Panc1 (cell line): ENCODE measurements at regions not wholly inside any gene's neighbourhood (a gene's known extent, or its start where the extent isn't known, plus 50 kb on each side); places are given as distances from the start of the nearest gene placed in this dataset.

Source experiments
- ATAC-seq: fragments of 200-7000 bp; cut with Tn5 transposase; 2 replicates; pipeline ENCODE4 v1.9.1; 2020; ENCODE audit warnings: mild to moderate bottlenecking, moderate library complexity
- BruUV-seq: library from RNA; stranded (reverse); fragments of 400-500 nt; replicated peaks from 2 replicates; lab custom pipeline; 2021; lab: Mats Ljungman, UMichigan
- CTCF ChIA-PET: fragments of 300-600 bp; sonication (Branson Sonifier 250); formaldehyde crosslinking; loops from one replicate; lab custom pipeline; 2022; ENCODE audit warnings: antibody characterized with exemption; lab: Charles Lee
- POLR2A ChIA-PET: fragments of 300-600 bp; sonication (Branson Sonifier 250); formaldehyde crosslinking; loops from one replicate; lab custom pipeline; 2022; ENCODE audit warnings: antibody characterized with exemption; lab: Charles Lee
- DNase-seq: peaks from one replicate; pipeline ENCODE4 v3.0.0-alpha.2; 2010; ENCODE audit warnings: low read depth, low spot score
- H3K27ac ChIP-seq: 2 replicates; pipeline ENCODE4 v1.5.1; 2011; ENCODE audit warnings: mild to moderate bottlenecking, low read length, inconsistent platforms
- H3K27me3 ChIP-seq: fragments of 200-500 bp; sonication (Bioruptor generic); 2 replicates; pipeline ENCODE4 v1.6.0; 2014; ENCODE audit warnings: low read length, inconsistent platforms; ENCODE audit not compliant: control insufficient read depth, insufficient read depth
- H3K36me3 ChIP-seq: fragments of 200-500 bp; sonication (Bioruptor generic); 2 replicates; pipeline ENCODE4 v1.5.1; 2014; ENCODE audit warnings: inconsistent platforms, mild to moderate bottlenecking, low read length, moderate library complexity; ENCODE audit not compliant: control insufficient read depth, insufficient read depth
- H3K4me1 ChIP-seq: 2 replicates; pipeline ENCODE4 v1.5.1; 2011; ENCODE audit warnings: inconsistent platforms, mild to moderate bottlenecking, low read length, moderate library complexity; ENCODE audit not compliant: control insufficient read depth, insufficient read depth
- H3K4me3 ChIP-seq, 2 experiments: 2 replicates each; pipeline ENCODE4 v1.5.1; 2011 to 2012; ENCODE audit warnings: low read depth in 2 of 2, low read length in 2 of 2, mild to moderate bottlenecking in 2 of 2, inconsistent platforms in 1 of 2, moderate library complexity in 1 of 2
- H3K9me3 ChIP-seq: fragments of 200-500 bp; sonication (Bioruptor generic); 2 replicates; pipeline ENCODE4 v1.5.1; 2014; ENCODE audit warnings: low read depth, mild to moderate bottlenecking, inconsistent platforms, low read length, moderate library complexity; ENCODE audit not compliant: control insufficient read depth, insufficient read depth
- CTCF ChIP-seq: fragments of 450-650 bp; IDR thresholded peaks from 2 replicates; pipeline ENCODE4 v1.5.1; 2017; ENCODE audit warnings: mild to moderate bottlenecking
- POLR2AphosphoS5 ChIP-seq: IDR thresholded peaks from 2 replicates; pipeline ENCODE4 v1.6.1; 2012; ENCODE audit warnings: mild to moderate bottlenecking, low read depth, low read length, moderate library complexity
- SIN3A ChIP-seq: IDR thresholded peaks from 2 replicates; pipeline ENCODE4 v1.6.1; 2012; ENCODE audit warnings: low read depth, mild to moderate bottlenecking, low read length, moderate library complexity, borderline replicate concordance; ENCODE audit not compliant: insufficient read depth
- TCF7L2 ChIP-seq: IDR thresholded peaks from 2 replicates; pipeline ENCODE4 v1.6.1; 2011; ENCODE audit warnings: mild to moderate bottlenecking, low read depth, low read length, inconsistent platforms
- in situ Hi-C: cut with HindIII; loops from 2 replicates; pipeline ENCODE4 v1.10.0; 2016; ENCODE audit warnings: low sequenced_read_pairs, low pct_unique_long_range_greater_than_20kb
- intact Hi-C: fragments of 100-400 bp; cut with micrococcal nuclease; formaldehyde crosslinking; loops from one replicate; pipeline ENCODE4 v1.10.0; 2022; ENCODE audit not compliant: unreplicated experiment
- TF ChIP-seq, protein P1 (sequence below), 2 experiments: IDR thresholded peaks; 2 replicates each; pipeline ENCODE4 v1.6.1; 2011 to 2012; ENCODE audit warnings: low read depth in 2 of 2, control low read depth in 1 of 2, low read length in 1 of 2, mild to moderate bottlenecking in 1 of 2, moderate library complexity in 1 of 2; ENCODE audit not compliant: insufficient read depth in 1 of 2

GRCh38 chr22:22127100-22127499 lies 117.5 kb upstream of the VPREB1 start:
- ChIA-PET CTCF (no interaction called here), POLR2A (no interaction called here)
- no peaks in the 10 kb centered on the region for H3K9me3 ChIP-seq
- ATAC-seq (no peak), DNase-seq (no peak)
- BruUV-seq = no TSS peak
- H3K27me3 ChIP-seq = no peaks in the 10 kb centered on the region
- intact Hi-C loops = no loop called here
- no peak overlapping the region for H3K4me3 ChIP-seq
- H3K4me1 ChIP-seq = no peaks in the 10 kb centered on the region
- no peaks in the 10 kb centered on the region for H3K36me3 ChIP-seq
- TF ChIP-seq TCF7L2 (no peak), POLR2AphosphoS5 (no peak), CTCF (no peak), SIN3A (no peak)
- TF ChIP-seq, protein P1, sequence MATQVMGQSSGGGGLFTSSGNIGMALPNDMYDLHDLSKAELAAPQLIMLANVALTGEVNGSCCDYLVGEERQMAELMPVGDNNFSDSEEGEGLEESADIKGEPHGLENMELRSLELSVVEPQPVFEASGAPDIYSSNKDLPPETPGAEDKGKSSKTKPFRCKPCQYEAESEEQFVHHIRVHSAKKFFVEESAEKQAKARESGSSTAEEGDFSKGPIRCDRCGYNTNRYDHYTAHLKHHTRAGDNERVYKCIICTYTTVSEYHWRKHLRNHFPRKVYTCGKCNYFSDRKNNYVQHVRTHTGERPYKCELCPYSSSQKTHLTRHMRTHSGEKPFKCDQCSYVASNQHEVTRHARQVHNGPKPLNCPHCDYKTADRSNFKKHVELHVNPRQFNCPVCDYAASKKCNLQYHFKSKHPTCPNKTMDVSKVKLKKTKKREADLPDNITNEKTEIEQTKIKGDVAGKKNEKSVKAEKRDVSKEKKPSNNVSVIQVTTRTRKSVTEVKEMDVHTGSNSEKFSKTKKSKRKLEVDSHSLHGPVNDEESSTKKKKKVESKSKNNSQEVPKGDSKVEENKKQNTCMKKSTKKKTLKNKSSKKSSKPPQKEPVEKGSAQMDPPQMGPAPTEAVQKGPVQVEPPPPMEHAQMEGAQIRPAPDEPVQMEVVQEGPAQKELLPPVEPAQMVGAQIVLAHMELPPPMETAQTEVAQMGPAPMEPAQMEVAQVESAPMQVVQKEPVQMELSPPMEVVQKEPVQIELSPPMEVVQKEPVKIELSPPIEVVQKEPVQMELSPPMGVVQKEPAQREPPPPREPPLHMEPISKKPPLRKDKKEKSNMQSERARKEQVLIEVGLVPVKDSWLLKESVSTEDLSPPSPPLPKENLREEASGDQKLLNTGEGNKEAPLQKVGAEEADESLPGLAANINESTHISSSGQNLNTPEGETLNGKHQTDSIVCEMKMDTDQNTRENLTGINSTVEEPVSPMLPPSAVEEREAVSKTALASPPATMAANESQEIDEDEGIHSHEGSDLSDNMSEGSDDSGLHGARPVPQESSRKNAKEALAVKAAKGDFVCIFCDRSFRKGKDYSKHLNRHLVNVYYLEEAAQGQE (IDR thresholded peaks at IDR 0.05; ENCODE audit: insufficient read depth in 1 of 2, low read depth in 2 of 2, low read length in 1 of 2) = no peak
- in situ Hi-C loops = no loop called here
- no peak overlapping the region for H3K27ac ChIP-seq

GRCh38 chr22:22125579-22126468 lies 118.8 kb upstream of the VPREB1 start:
- in situ Hi-C loops = no loop called here
- ChIA-PET POLR2A (no interaction called here), CTCF (interaction anchor here (0.5 kb wide), 1 partner anchor 231 kb away, joined by 3 read pairs; no protein-coding TSS in a partner anchor)
- DNase-seq = no peak
- Histone ChIP-seq H3K9me3 (no peaks in the 10 kb centered on the region), H3K36me3 (no peaks in the 10 kb centered on the region), H3K27me3 (no peaks in the 10 kb centered on the region), H3K27ac (no peak overlapping the region), H3K4me3 (no peak overlapping the region), H3K4me1 (no peaks in the 10 kb centered on the region)
- BruUV-seq = no TSS peak
- ATAC-seq = no peak
- intact Hi-C loops = no loop called here
- TF ChIP-seq, protein P1 (IDR thresholded peaks at IDR 0.05; ENCODE audit: insufficient read depth in 1 of 2, low read depth in 2 of 2, low read length in 1 of 2) = no peak
- no peak for TF ChIP-seq CTCF
- TF ChIP-seq SIN3A = no peak
- no peak for TF ChIP-seq TCF7L2
- no peak for TF ChIP-seq POLR2AphosphoS5
